Neural progenitor cell (in vitro differentiated cells): ENCODE measurements at regions not wholly inside any gene's neighbourhood (a gene's known extent, or its start where the extent isn't known, plus 50 kb on each side); places are given as distances from the start of the nearest gene placed in this dataset.

ENCODE experiments used
- DNase-seq: peaks from one replicate; pipeline ENCODE4 v3.0.0-alpha.2; 2016; ENCODE audit warnings: low spot score
- H2AFZ ChIP-seq: fragments of 200-600 bp; sonication (generic); replicated peaks from 2 replicates; pipeline ENCODE4 v1.6.1; 2016; ENCODE audit warnings: antibody characterized with exemption
- H3F3A ChIP-seq: fragments of 200-600 bp; sonication (generic); 2 replicates; pipeline ENCODE4 v1.6.1; 2016; ENCODE audit warnings: antibody characterized with exemption, low read depth
- H3K27ac ChIP-seq: fragments of 200-600 bp; sonication (generic); 2 replicates; pipeline ENCODE4 v1.5.1; 2016; ENCODE audit warnings: mild to moderate bottlenecking
- H3K27me3 ChIP-seq: fragments of 200-600 bp; sonication (generic); 2 replicates; pipeline ENCODE4 v1.6.1; 2016; ENCODE audit warnings: mild to moderate bottlenecking, moderate library complexity
- H3K36me3 ChIP-seq: fragments of 200-600 bp; sonication (generic); 2 replicates; pipeline ENCODE4 v1.5.1; 2016
- H3K4me1 ChIP-seq: fragments of 200-600 bp; sonication (generic); 2 replicates; pipeline ENCODE4 v1.6.1; 2016; ENCODE audit warnings: mixed run types
- H3K4me2 ChIP-seq: fragments of 200-600 bp; sonication (generic); 2 replicates; pipeline ENCODE4 v1.6.1; 2016
- H3K4me3 ChIP-seq: fragments of 200-600 bp; sonication (generic); 2 replicates; pipeline ENCODE4 v1.5.1; 2016
- H3K79me2 ChIP-seq: fragments of 200-600 bp; sonication (generic); 2 replicates; pipeline ENCODE4 v1.6.1; 2016; ENCODE audit warnings: low read depth
- H3K9ac ChIP-seq: fragments of 200-600 bp; sonication (generic); 2 replicates; pipeline ENCODE4 v1.6.1; 2016
- H3K9me3 ChIP-seq: fragments of 200-600 bp; sonication (generic); 2 replicates; pipeline ENCODE4 v1.5.1; 2016; ENCODE audit warnings: low read depth
- H4K20me1 ChIP-seq: fragments of 200-600 bp; sonication (generic); 2 replicates; pipeline ENCODE4 v1.6.1; 2016; ENCODE audit warnings: low read depth
- H3K27ac Mint-ChIP-seq: 3 replicates; pipeline ENCODE4 v1.8.0; 2021; ENCODE audit warnings: mixed read lengths
- H3K27me3 Mint-ChIP-seq: 2 replicates; pipeline ENCODE4 v1.8.0; 2022; ENCODE audit warnings: low read depth, mild to moderate bottlenecking, inconsistent platforms, moderate library complexity, mixed read lengths; ENCODE audit not compliant: insufficient read depth
- H3K36me3 Mint-ChIP-seq: 3 replicates; pipeline ENCODE4 v1.8.0; 2021; ENCODE audit warnings: mixed read lengths
- H3K4me1 Mint-ChIP-seq: 3 replicates; pipeline ENCODE4 v1.8.0; 2021; ENCODE audit warnings: mixed read lengths
- H3K4me3 Mint-ChIP-seq: 3 replicates; pipeline ENCODE4 v1.8.0; 2021; ENCODE audit warnings: mild to moderate bottlenecking, moderate library complexity, mixed read lengths
- H3K9me3 Mint-ChIP-seq: 3 replicates; pipeline ENCODE4 v1.8.0; 2020; ENCODE audit warnings: mixed read lengths
- CTCF ChIP-seq: fragments of 200-600 bp; sonication (generic); IDR thresholded peaks from 2 replicates; pipeline ENCODE4 v1.5.1; 2017; ENCODE audit warnings: antibody characterized with exemption, mild to moderate bottlenecking
- EZH2 ChIP-seq: fragments of 200-600 bp; sonication (generic); IDR thresholded peaks from 2 replicates; pipeline ENCODE4 v1.6.1; 2017; ENCODE audit warnings: antibody characterized with exemption, mild to moderate bottlenecking, moderate library complexity
- EZH2phosphoT487 ChIP-seq: fragments of 200-600 bp; sonication (generic); IDR thresholded peaks from 2 replicates; pipeline ENCODE4 v1.6.1; 2017; ENCODE audit warnings: antibody characterized with exemption

DNA sequence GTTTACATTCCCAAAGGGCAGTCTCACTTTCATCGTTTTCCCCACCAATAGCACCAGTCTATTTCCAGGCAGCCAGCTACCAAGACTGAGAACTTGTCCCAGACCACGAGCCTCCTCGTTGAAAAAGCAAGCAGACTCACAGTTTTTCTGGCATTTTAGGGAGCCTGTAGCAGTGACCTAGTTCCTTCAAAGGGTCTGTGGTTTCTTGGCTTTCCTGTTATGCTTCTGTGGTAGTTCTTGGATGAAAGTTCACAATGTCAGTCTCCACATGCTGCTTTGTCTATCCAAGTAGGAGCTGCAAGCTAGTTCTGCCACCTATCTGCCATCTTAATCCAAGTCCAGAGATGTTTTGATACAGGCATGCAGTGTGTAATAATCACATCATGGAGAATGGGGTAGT is 151.6 kb upstream of the ZC4H2 start:
- H3K9me3 ChIP-seq = peaks cover 12% of the 10 kb centered on the region
- Mint-ChIP-seq H3K27me3 (peaks cover 3% of the 10 kb centered on the region), H3K36me3 (no peaks in the 10 kb centered on the region), H3K9me3 (peaks cover 58% of the 10 kb centered on the region), H3K27ac (no peak overlapping the region), H3K4me3 (no peak overlapping the region), H3K4me1 (no peaks in the 10 kb centered on the region)
- no peak for TF ChIP-seq EZH2
- no peak for TF ChIP-seq CTCF
- TF ChIP-seq EZH2phosphoT487 = no peak
- no peaks in the 10 kb centered on the region for H3K4me1 ChIP-seq
- no peak for DNase-seq
- H3K27ac ChIP-seq = no peak overlapping the region
- H2AFZ ChIP-seq = no peak overlapping the region
- no peaks in the 10 kb centered on the region for H3F3A ChIP-seq
- H3K36me3 ChIP-seq = no peaks in the 10 kb centered on the region
- no peaks in the 10 kb centered on the region for H3K27me3 ChIP-seq
- H4K20me1 ChIP-seq = no peaks in the 10 kb centered on the region
- no peak overlapping the region for H3K9ac ChIP-seq
- no peak overlapping the region for H3K4me2 ChIP-seq
- no peak overlapping the region for H3K4me3 ChIP-seq
- no peaks in the 10 kb centered on the region for H3K79me2 ChIP-seq

- H3K4me1 Mint-ChIP-seq = no peaks in the 10 kb centered on the region
- H3K4me2 ChIP-seq = no peak overlapping the region
- no peak overlapping the region for H3K4me3 ChIP-seq
- H3F3A ChIP-seq = no peaks in the 10 kb centered on the region
- no peak overlapping the region for H2AFZ ChIP-seq
- H3K9ac ChIP-seq = no peak overlapping the region
- H3K27me3 ChIP-seq = no peaks in the 10 kb centered on the region
- no peaks in the 10 kb centered on the region for H4K20me1 ChIP-seq
- H3K9me3 ChIP-seq = peaks cover 16% of the 10 kb centered on the region
- peaks cover 3% of the 10 kb centered on the region for H3K27me3 Mint-ChIP-seq
- H3K79me2 ChIP-seq = no peaks in the 10 kb centered on the region
- no peak overlapping the region for H3K27ac Mint-ChIP-seq
- no peak overlapping the region for H3K4me3 Mint-ChIP-seq
- no peak overlapping the region for H3K27ac ChIP-seq
- DNase-seq = no peak
- H3K4me1 ChIP-seq = no peaks in the 10 kb centered on the region
- H3K36me3 Mint-ChIP-seq = peaks cover 3% of the 10 kb centered on the region
- TF ChIP-seq CTCF = no peak
- no peak for TF ChIP-seq EZH2
- no peak for TF ChIP-seq EZH2phosphoT487
- peaks cover 34% of the 10 kb centered on the region for H3K9me3 Mint-ChIP-seq
- no peaks in the 10 kb centered on the region for H3K36me3 ChIP-seq
Measured at GRCh38 chrX:65098851-65099250, 122.6 kb upstream of the ZC4H2 start.

DNA sequence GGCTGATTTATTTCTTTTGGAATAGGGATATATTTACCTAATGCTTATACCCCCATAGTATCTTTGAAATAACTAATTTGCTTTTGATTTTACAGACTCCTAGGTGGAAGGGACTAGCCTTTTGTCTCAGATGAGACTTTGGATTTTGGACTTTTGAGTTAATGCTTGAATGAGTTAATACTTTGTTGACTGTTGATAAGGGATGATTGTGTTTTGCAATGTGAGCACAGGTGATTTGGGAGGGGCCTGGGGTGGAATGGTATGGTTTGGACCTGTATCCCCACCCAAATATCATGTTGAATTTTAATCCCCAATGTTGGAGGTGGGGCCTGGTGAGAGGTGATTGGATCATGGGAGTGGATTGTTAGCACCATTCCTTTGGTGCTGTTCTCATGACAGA is 117.4 kb upstream of the ZC4H2 start:
- Histone ChIP-seq H3K27ac (no peak overlapping the region), H3K4me3 (no peak overlapping the region), H3K4me2 (no peak overlapping the region), H3K79me2 (no peaks in the 10 kb centered on the region), H3K9me3 (no peaks in the 10 kb centered on the region), H3K4me1 (no peaks in the 10 kb centered on the region), H3K36me3 (no peaks in the 10 kb centered on the region), H3K9ac (no peak overlapping the region), H4K20me1 (no peaks in the 10 kb centered on the region), H3K27me3 (no peaks in the 10 kb centered on the region), H2AFZ (no peak overlapping the region), H3F3A (no peaks in the 10 kb centered on the region)
- Mint-ChIP-seq H3K4me1 (no peaks in the 10 kb centered on the region), H3K27ac (no peak overlapping the region), H3K36me3 (peaks cover 3% of the 10 kb centered on the region), H3K27me3 (peaks cover 5% of the 10 kb centered on the region), H3K9me3 (peaks cover 8% of the 10 kb centered on the region), H3K4me3 (no peak overlapping the region)
- TF ChIP-seq CTCF (no peak), EZH2phosphoT487 (no peak), EZH2 (no peak)
- no peak for DNase-seq

DNA sequence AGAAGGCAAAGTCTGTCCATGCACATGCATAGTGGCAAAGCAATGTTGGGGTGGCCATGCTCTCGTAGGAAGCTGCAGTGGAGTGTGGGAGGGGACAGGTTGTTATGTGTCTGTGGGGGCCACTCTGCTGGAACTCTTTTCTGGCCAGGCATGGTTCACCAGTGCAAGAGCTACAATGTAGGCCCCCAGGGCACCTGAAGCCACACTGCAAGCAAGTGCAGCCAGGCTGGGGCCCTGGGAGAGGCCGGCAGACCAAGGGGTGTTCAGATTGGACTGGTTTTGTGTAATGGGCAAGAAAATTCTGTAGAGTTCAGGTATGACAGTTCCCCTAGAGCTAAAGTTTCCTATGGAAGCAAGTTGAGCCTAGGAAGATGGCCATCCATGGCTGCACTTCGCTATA is 97.0 kb upstream of the ZC4H2 start:
- H3K36me3 ChIP-seq = no peaks in the 10 kb centered on the region
- no peak overlapping the region for H3K27ac Mint-ChIP-seq
- no peak for DNase-seq
- no peak overlapping the region for H2AFZ ChIP-seq
- no peak overlapping the region for H3K4me2 ChIP-seq
- H3K27me3 ChIP-seq = no peaks in the 10 kb centered on the region
- peaks cover 31% of the 10 kb centered on the region for H3K36me3 Mint-ChIP-seq
- no peaks in the 10 kb centered on the region for H3K4me1 ChIP-seq
- no peak overlapping the region for H3K27ac ChIP-seq
- TF ChIP-seq CTCF (no peak), EZH2 (no peak), EZH2phosphoT487 (no peak)
- H3K9ac ChIP-seq = no peak overlapping the region
- no peak overlapping the region for H3K4me3 Mint-ChIP-seq
- H3K9me3 ChIP-seq = peaks cover 20% of the 10 kb centered on the region
- H3K27me3 Mint-ChIP-seq = peaks cover 4% of the 10 kb centered on the region
- H3F3A ChIP-seq = no peaks in the 10 kb centered on the region
- peaks cover 55% of the 10 kb centered on the region for H3K9me3 Mint-ChIP-seq
- no peaks in the 10 kb centered on the region for H3K79me2 ChIP-seq
- no peak overlapping the region for H3K4me3 ChIP-seq
- H3K4me1 Mint-ChIP-seq = no peaks in the 10 kb centered on the region
- H4K20me1 ChIP-seq = no peaks in the 10 kb centered on the region
